ENCODE measurements at regions not wholly inside any gene's neighbourhood (a gene's known extent, or its start where the extent isn't known, plus 50 kb on each side); places are given as distances from the start of the nearest gene placed in this dataset.

- no peak for DNase-seq
Measured at GRCh38 chr6:164200071-164200470, 785.6 kb downstream of the QKI start.

- no peak for DNase-seq
Measured at GRCh38 chr6:164195942-164196281, 781.4 kb downstream of the QKI start.

- DNase-seq = no peak
Measured at GRCh38 chr6:164195278-164195941, 780.9 kb downstream of the QKI start.

GRCh38 chr6:164188861-164189260 lies 774.3 kb downstream of the QKI start:
- no peak for DNase-seq

GRCh38 chr6:164185471-164185871 lies 771.0 kb downstream of the QKI start:
- DNase-seq = no peak

GRCh38 chr6:164184410-164184809 lies 769.9 kb downstream of the QKI start:
- no peak for DNase-seq

GRCh38 chr6:164183556-164184123 lies 769.1 kb downstream of the QKI start:
- DNase-seq = no peak

- DNase-seq = no peak
Measured at GRCh38 chr6:164178679-164179332, 764.3 kb downstream of the QKI start.

GRCh38 chr6:164169355-164169754 lies 754.8 kb downstream of the QKI start:
- DNase-seq = no peak

GRCh38 chr6:164168595-164168994 lies 754.1 kb downstream of the QKI start:
- no peak for DNase-seq

- no peak for DNase-seq
Measured at GRCh38 chr6:164167873-164168405, 753.4 kb downstream of the QKI start.

GRCh38 chr6:164166996-164167395 lies 752.5 kb downstream of the QKI start:
- no peak for DNase-seq

GRCh38 chr6:164166515-164166914 lies 752.0 kb downstream of the QKI start:
- no peak for DNase-seq

- no peak for DNase-seq
Measured at GRCh38 chr6:164164876-164165275, 750.4 kb downstream of the QKI start.

GRCh38 chr6:164163239-164163638 lies 748.7 kb downstream of the QKI start:
- DNase-seq = no peak

GRCh38 chr6:164159061-164159460 lies 744.5 kb downstream of the QKI start:
- DNase-seq = no peak

- DNase-seq = no peak
Measured at GRCh38 chr6:164154588-164154987, 740.1 kb downstream of the QKI start.

- no peak for DNase-seq
Measured at GRCh38 chr6:164152611-164153010, 738.1 kb downstream of the QKI start.

- no peak for DNase-seq
Measured at GRCh38 chr6:164151161-164152120, 736.9 kb downstream of the QKI start.

- DNase-seq = no peak
Measured at GRCh38 chr6:164150232-164150631, 735.7 kb downstream of the QKI start.

GRCh38 chr6:164148788-164149187 lies 734.3 kb downstream of the QKI start:
- no peak for DNase-seq

GRCh38 chr6:164144316-164144715 lies 729.8 kb downstream of the QKI start:
- no peak for DNase-seq

GRCh38 chr6:164142322-164142721 lies 727.8 kb downstream of the QKI start:
- no peak for DNase-seq

Measured in cerebellar nuclear complex (tissue), 1 donor.